ENCODE measurements at regions not wholly inside any gene's neighbourhood (a gene's known extent, or its start where the extent isn't known, plus 50 kb on each side); places are given as distances from the start of the nearest gene placed in this dataset.

DNA sequence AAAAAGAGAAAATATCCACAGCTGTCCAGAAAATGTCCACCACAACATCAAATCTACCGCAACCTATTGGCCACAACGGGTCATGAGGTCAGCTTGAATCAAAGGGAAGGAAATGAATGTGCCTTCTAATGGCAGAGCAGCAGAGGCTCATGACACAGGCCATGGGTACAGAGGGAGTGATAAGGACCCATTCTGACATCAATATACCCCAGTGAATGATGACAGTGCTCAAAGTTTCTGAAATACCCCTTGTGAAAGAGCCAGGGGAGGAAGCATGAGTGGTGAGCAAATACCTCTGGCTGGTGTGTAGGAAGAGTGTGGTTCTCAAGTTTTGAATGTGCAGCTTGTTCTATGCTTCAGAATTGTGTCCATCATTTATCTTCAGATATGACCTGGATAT lies 348.2 kb downstream of the IRX1 start:
- DNase-seq (ENCODE audit: extremely low read depth, low read depth, low spot score) = no peak

DNA sequence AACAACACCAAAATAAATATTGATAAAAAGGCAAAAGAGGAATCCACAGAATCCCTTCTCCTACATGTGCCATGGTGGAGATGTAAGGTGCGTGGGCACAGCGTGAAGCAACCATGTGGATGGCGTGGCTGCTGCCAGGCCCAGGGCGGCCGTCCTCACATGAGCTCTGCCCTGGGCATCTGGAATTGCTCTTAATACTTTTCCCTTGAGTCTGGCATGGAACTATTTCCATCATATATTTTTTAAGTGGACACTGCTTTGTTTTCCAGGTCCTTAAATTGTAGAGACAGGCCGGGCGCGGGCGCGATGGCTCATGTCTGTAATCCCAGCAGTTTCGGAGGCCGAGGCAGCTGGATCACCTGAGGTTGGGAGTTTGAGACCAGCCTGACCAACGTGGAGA lies 349.3 kb downstream of the IRX1 start:
- no peak for DNase-seq (ENCODE audit: extremely low read depth, low read depth, low spot score)

DNA sequence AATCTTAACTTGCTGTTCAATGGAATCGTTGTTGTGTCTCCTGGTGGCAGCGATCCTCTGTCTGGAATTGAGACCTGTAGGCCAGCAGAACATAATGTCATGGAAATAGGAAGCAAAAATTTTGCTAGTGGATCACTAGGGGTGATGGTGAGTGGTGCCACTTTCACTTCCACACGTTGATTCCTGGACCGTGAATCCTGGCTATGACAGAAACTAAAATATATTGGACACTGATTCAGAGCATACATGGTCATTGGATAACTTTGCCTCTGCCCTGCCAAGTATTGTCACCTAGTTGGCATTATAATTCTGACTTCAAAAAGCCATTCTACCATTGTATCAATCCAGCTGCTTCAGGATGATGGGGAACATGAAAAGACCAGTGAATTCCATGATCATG lies 353.2 kb downstream of the IRX1 start:
- no peak for DNase-seq (ENCODE audit: extremely low read depth, low read depth, low spot score)

DNA sequence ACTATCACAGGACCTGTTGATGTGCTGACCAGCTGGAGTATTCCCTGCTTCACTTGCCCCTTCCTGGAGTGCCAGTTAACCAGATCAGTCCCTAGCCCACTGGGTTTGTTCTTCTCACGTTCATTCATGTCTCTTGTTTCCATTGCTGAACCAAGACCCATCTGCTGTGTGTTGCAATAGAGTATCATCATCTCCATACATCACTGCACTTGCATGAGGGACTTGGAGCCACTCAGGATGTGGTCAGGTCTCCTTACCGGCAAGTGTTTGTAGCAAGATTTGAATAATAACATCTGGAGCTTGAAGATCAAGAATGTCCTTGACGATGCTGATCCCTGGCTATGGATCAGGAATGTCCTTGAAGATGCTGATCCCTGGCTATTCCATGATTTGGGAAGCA lies 358.6 kb downstream of the IRX1 start:
- DNase-seq (ENCODE audit: extremely low read depth, low read depth, low spot score) = no peak

GRCh38 chr5:3954633-3955032 lies 359.0 kb downstream of the IRX1 start:
- DNase-seq (ENCODE audit: extremely low read depth, low read depth, low spot score) = no peak

DNA sequence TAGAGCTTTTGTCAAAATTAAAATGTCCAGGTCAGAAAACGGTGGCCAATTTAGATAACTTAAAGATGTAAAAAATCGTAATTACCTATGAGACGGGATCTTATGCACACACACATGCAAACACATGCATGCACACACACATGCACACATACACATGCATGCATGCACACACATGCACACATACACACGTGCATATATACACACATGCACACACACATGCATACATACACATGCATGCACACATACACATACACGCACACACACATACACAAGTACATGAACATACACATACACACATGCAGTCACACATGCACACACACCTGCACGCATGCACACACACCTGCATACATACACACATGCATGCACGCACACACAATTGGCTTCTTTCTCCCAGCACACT lies 362.0 kb downstream of the IRX1 start:
- DNase-seq (ENCODE audit: extremely low read depth, low read depth, low spot score) = no peak

DNA sequence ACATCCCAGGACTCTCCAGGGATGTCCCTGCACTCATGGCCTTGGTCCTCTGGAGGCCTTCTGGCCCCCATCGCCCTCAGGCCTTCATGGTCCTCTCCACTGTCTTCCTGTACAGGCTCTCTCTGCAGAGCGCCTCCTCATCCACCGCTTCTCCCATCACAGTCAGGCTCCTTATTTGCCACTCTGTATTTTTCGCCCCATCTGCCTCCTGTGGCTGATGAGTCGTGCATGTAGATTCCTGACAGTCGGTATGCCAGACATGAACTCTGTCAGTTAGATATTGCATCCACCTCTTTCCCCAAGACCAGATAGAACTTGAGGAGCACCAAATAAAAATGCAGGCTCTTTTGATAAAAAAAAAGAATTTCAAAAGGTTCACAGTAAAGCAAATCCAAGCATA lies 362.8 kb downstream of the IRX1 start:
- DNase-seq (ENCODE audit: extremely low read depth, low read depth, low spot score) = no peak

GRCh38 chr5:3962113-3962512 lies 366.5 kb downstream of the IRX1 start:
- DNase-seq (ENCODE audit: extremely low read depth, low read depth, low spot score) = no peak

GRCh38 chr5:3963652-3964051 lies 368.0 kb downstream of the IRX1 start:
- DNase-seq (ENCODE audit: extremely low read depth, low read depth, low spot score) = no peak

- no peak for DNase-seq (ENCODE audit: extremely low read depth, low read depth, low spot score)
Observed at GRCh38 chr5:3980156-3980555, 384.5 kb downstream of the IRX1 start.

DNA sequence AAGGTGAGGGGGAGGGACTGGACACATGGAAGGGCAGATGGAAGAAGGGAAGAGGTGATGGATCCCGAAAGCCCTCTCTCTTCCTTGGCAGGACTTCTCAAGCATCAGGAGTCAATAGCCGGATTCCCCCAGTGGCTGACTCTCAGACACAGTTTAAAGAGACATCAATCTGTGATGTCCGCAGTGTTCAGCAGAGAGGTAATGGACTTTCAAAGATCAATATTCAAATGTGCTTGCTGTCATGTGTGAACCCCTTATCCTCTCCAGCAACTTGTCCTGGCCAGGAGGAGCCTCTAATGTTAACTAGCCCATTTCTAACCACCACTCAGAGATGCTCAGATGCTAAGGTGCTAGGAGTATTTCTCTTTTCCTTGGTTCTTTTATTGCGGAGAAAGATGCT lies 392.2 kb downstream of the IRX1 start:
- DNase-seq (ENCODE audit: extremely low read depth, low read depth, low spot score) = no peak

- no peak for DNase-seq (ENCODE audit: extremely low read depth, low read depth, low spot score)
Observed at GRCh38 chr5:3993856-3994473, 398.3 kb downstream of the IRX1 start.

GRCh38 chr5:3994628-3995027 lies 399.0 kb downstream of the IRX1 start:
- no peak for DNase-seq (ENCODE audit: extremely low read depth, low read depth, low spot score)

DNA sequence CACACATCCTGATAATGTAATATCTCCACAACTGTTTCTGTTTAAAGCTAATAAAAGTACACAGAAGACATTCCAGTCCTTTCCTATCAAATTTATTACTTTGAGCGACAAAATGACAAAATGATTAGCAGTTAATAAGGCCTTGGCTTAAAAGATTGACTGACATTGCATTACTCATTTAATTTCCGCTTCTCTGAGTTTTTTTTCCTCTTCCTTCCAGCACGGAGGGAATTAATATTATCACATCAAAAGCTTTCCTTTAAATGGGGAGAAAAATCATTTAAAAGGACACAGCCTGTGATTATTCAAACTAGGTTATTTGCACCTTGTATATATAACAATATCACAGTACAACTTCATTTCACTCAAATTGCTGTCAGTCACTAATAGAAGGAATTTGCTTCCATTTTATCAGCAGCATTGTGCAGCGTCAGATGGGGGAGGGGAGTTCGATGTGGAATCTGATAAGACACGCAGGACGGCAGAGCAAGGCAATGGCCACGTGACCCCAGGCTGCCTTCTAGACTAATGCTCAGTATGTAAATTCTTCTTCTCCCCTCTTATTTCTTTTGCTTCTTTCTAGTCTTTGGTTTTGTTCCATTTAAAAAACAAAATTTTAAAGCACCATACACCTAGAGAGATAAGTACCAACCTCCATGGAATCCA lies 400.5 kb downstream of the IRX1 start:
- DNase-seq (ENCODE audit: extremely low read depth, low read depth, low spot score) = no peak

GRCh38 chr5:3996707-3997336 lies 401.2 kb downstream of the IRX1 start:
- DNase-seq (ENCODE audit: extremely low read depth, low read depth, low spot score) = no peak

DNA sequence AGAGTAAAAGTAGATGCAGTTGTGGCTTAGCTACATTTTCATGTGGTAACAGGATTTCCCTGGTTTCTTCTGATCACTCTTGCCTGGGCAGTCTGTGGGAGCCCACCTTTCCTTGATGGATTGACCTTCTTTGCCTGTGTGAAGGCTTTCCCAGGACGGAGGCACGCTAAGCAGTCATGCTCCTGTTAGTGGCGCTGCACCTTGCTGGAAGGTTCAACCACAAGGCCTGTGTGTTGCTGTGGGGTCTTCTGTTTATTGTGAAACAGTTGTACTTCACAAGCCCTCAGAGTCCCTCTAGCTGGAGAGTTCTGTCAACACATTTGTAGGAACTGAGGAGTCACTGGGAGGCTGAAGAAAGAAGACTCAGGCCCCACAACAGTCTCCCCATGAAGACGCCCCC lies 402.0 kb downstream of the IRX1 start:
- DNase-seq (ENCODE audit: extremely low read depth, low read depth, low spot score) = no peak

- no peak for DNase-seq (ENCODE audit: extremely low read depth, low read depth, low spot score)
Observed at GRCh38 chr5:3999929-4000328, 404.3 kb downstream of the IRX1 start.

DNA sequence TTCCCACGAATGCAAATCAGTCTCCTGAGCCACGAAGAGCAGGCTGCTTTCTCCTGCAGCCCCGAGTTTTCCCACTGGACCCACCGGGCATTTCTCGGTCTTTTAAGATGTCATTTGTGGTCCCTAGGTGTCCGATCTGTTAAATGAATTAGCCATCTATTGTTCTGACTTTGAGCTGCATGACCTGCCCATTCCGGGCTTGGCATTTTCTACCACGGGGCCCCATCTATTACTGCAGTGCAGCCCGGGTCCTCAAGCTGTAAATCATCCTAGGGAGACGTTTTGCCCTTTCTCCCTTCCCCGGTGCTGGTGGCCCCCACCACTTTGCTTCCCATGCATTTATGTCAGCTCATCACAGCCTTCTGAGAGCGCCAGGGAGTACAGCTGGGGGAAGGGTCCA lies 405.4 kb downstream of the IRX1 start:
- no peak for DNase-seq (ENCODE audit: extremely low read depth, low read depth, low spot score)

- DNase-seq (ENCODE audit: extremely low read depth, low read depth, low spot score) = no peak
Observed at GRCh38 chr5:4001758-4002533, 406.3 kb downstream of the IRX1 start.

- no peak for DNase-seq (ENCODE audit: extremely low read depth, low read depth, low spot score)
Observed at GRCh38 chr5:4005335-4005734, 409.7 kb downstream of the IRX1 start.

DNA sequence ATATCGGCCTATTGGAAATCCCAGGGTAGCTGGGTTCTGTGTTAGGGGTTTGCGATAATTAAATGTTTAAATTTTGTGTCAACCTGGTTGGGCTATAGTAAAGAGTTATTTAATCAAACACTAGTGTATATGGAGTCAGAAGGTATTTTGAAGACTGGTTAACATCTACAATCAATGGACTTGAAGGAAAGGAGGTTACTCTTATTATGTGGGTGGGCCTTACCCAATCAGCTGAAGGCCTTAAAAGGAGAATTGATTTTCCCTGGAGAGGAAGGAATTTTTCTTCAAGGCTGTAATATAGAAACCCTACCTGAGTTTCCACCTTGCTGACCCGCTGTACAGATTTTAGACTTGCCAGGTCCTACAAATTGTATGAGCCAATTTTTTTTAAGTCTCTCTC lies 411.4 kb downstream of the IRX1 start:
- DNase-seq (ENCODE audit: extremely low read depth, low read depth, low spot score) = no peak

- DNase-seq (ENCODE audit: extremely low read depth, low read depth, low spot score) = no peak
Observed at GRCh38 chr5:4011943-4012342, 416.3 kb downstream of the IRX1 start.
